OCI-M2 (cell line): ENCODE measurements at regions not wholly inside any gene's neighbourhood (a gene's known extent, or its start where the extent isn't known, plus 50 kb on each side); places are given as distances from the start of the nearest gene placed in this dataset.
"Not testable (repeated sequence)": the region's sequence is repeated elsewhere in the genome, so short reads cannot be mapped to it uniquely, and the experiment has no call there.

Source experiments
- DNase-seq: peaks from one replicate; lab custom pipeline; 2025; ENCODE audit not compliant: unreplicated experiment; lab: John Stamatoyannopoulos, UW

- DNase-seq = no peak
These were observed 181.8 kb downstream of the C16orf95 start for GRCh38 chr16:87135246-87136030.

DNA sequence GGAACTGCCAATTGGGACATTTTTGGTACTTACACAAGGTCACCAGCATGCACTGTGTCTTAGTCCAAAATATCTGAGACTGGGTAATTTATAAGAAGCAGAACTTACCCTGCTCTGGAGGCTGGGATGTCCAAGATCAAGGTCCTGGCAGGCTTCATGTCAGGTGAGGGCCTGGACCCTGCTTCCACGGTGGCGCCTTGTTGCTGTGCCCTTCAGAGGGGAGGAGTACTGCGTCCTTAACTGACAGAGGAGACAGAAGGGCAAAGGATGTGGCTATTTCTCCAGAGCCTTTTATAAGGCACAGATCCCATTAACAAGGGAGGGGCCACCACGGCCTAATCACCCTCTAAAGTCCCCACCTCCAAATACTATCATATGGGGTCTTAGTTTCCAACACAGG, 178.9 kb downstream of the C16orf95 start:
- no peak for DNase-seq

DNA sequence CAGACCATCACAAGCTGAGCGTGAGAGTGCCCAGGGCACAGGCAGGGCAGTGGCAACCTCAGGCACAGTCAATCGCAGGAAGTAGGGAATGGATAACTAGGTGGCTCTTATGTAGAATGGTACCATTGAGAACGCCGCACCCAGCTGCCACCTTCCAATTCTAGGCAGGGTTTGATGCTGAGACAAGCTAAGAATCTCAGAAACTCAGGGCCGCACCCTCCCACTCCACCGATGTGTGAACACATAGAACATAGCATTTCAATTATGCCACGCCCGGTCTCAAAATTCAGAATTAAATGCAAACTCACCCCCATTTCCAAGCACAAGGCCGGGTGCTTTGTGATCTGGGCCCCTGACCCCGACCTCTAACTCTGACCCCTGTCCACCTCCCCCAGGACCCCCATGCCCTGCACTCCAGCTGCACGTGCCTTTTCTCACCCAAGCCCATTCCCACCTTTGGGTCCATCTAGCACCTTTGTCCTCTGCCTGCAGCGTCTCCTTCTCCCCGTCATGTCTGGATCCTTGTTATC, 178.4 kb downstream of the C16orf95 start:
- DNase-seq = no peak

GRCh38 chr16:87140211-87141200, 176.7 kb downstream of the C16orf95 start:
- DNase-seq = no peak

DNA sequence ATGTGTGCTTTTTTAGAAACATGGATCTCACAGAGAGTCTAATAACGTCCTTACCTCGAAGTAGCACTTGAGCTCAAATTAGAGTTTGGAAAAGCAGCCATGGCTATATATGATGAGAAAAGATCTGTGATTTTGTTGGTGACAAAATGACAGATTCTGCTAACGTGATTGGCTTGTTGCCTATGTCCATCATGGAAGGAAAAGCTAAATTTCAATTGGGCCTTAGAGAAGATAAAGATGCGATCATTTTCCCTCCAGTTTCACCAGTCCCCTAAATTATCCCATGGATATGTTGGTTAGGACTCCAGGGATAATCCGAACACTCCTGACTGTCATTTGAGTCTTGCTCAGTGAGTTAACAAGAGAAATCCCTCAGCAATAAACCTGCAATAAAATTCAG, 175.8 kb downstream of the C16orf95 start:
- DNase-seq = no peak

GRCh38 chr16:87143661-87144121, 173.5 kb downstream of the C16orf95 start:
- no peak for DNase-seq

GRCh38 chr16:87144232-87144631, 173.0 kb downstream of the C16orf95 start:
- DNase-seq = no peak

GRCh38 chr16:87145181-87146176, 171.7 kb downstream of the C16orf95 start:
- no peak for DNase-seq

- no peak for DNase-seq
These were observed 170.5 kb downstream of the C16orf95 start for GRCh38 chr16:87146676-87147075.

GRCh38 chr16:87149051-87149450, 168.1 kb downstream of the C16orf95 start:
- DNase-seq = no peak

DNA sequence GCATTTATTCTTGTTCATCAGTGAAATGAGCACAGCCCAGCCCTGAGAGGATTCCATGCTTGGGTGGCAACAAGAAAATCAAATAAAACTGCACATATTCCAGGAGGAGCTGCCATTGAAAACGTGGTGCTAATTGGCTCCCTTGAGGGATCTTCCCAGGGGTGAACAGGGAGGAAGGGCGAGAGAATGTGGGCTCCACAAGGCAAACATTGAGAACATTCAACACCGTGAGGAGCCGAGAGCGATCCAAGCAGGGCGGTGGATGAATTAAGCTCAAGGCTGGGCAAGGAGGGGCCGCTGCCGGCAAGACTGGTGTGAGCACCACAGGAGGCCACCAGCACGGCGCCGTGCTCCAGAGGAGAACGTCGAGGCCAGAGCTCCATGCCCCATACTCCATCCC, 166.9 kb downstream of the C16orf95 start:
- DNase-seq = no peak

DNA sequence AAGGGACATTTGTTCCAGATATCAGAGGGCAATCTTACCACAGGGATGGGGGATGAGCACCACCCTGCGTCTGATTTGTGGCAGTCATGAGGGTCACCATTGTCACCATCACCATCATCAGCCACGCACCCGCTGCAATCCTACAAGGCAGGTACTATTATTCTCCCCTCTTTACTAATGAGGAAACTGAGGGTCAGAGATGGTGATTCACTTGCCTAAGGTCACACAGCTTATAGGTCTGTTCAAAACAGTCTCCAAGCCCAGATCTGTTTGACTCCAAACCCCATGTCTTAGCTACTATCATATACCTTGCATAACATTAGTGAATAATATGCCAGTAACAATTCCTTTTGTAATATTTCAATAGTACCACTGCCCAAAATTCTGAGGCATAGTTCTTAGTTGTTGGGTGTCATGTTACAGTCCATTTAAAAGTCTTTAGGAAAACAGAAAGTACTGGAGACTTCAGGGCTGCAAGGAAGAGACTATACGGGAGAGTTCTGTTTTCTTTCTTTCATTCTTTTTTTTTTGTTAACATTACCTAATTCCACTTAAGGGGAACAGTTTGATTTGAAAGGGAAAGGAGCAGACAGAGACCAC, 166.4 kb downstream of the C16orf95 start:
- DNase-seq = no peak

- no peak for DNase-seq
These were observed 164.9 kb downstream of the C16orf95 start for GRCh38 chr16:87152221-87152755.

DNA sequence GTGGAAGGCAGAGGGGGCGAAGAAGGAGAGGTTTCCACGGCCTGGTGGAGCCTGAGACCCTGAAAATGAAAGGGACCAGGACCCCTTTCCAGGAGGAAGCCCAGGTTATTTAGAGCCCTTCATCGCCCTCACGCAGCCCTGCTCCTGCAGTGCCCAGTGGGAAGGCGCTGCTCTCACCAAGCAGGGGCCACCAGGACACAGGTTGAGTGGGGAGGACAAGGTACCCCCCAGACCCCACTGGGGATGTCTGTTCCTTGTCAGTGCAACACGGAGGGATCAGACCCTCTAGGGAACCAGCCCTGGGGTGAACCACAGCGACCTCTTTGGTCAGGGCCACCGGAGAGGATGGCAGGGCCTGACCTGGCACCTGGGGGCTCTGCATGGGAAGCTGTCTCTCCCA, 163.9 kb downstream of the C16orf95 start:
- no peak for DNase-seq

DNA sequence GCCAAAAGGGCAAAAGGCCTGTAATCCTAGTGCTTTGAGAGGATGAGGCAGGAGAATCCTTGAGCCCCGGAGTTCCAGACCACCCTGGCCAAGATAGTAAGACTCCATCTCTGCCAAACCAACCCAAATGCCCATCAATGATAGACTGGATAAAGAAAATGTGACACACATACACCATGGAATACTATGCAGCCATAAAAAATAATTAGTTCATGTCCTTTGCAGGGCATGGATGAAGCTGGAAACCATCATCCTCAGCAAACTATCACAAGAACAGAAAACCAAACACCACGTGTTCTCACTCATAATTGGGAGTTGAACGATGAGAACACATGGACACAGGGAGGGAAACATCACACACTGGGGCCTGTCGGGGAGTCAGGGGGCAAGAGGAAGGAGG, 161.9 kb downstream of the C16orf95 start:
- not testable (repeated sequence) for DNase-seq

GRCh38 chr16:87156195-87156594, 161.0 kb downstream of the C16orf95 start:
- DNase-seq = no peak

DNA sequence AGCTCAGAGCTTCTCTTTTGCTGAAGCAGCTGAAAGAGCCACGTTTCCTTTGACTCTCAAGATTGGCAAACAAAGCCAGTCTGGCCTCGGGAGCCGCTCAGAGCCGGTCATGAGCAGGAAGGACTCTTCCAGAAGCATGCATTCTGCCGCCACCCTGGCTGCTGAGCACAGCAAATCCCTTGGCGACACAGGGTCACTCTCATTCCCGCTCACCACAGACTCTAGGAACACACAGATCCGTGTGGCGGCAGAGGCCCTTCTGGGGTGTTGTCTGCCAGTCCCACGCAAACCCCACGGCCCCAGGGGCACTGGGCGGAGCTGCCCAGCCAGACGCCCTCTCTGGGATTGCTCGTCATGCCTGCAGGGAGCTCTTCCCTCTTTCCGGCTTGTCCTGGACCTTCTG, 157.0 kb downstream of the C16orf95 start:
- DNase-seq = no peak

DNA sequence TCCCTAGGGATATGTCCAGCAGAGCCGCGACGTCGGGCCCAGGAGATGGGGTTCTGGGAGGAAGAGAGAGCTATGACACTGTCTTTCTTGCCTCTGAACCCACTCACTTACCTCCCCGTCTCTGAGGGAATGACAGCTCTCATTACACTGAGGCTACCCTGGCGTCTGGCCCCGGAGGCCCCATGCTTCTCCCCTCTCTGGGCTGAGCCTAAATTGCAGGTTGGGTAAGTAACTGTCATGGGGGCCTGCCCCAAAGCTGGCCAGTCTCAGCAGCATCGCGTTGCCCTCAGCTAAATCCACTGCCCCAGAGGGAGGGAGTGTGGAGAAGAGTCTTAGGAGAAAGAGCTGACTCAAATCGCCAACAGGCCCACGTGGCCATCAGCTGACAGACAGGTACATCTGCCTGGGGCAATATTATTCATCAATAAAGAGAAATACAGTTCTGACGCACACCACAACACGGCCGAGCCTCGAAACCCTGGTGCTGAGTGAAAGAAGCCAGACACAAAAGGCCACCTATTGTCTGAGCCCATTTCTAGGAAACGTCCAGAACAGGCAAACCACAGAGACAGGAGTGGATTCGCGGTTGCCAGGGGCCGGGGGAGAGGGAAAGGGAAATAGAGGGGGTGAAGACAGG, 156.4 kb downstream of the C16orf95 start:
- no peak for DNase-seq

GRCh38 chr16:87161410-87161809, 155.8 kb downstream of the C16orf95 start:
- DNase-seq = not testable (repeated sequence)
